Jurkat, Clone E6-1 (cell line): ENCODE measurements at regions not wholly inside any gene's neighbourhood (a gene's known extent, or its start where the extent isn't known, plus 50 kb on each side); places are given as distances from the start of the nearest gene placed in this dataset.
"Not testable (repeated sequence)": the region's sequence is repeated elsewhere in the genome, so short reads cannot be mapped to it uniquely, and the experiment has no call there.

ENCODE experiments used
- DNase-seq: peaks from one replicate; pipeline ENCODE4 v3.0.0-alpha.2; 2011; ENCODE audit warnings: low read depth, low spot score
- H3K4me3 ChIP-seq: 2 replicates; pipeline ENCODE4 v1.5.1; 2011; ENCODE audit warnings: mild to moderate bottlenecking, low read length, control low read depth, moderate library complexity

GRCh38 chr3:25174251-25174650, 253.8 kb upstream of the RARB start:
- no peak for DNase-seq
- H3K4me3 ChIP-seq, result no peak overlapping the region

DNA sequence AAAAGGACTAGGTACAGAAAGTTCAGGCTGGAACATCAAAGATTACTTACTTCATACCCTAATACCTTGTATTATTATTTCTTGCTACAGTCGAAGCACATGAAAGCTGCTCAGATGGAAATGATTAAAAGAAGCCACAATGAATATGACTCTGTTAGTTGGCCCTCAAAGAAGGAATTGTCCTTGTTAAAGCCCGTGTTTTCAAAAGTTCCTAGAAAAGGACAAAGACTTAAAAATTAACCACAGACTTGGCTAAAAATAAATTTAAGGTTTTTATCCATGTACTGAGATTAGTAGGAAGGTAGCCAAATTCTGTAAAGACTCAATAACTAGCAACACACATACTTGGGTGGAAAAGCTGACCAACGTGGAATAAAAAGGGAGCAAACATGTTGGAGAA, 251.0 kb upstream of the RARB start:
- DNase-seq, result no peak
- H3K4me3 ChIP-seq, result no peak overlapping the region

GRCh38 chr3:25178672-25179071, 249.4 kb upstream of the RARB start:
- DNase-seq, result no peak
- no peak overlapping the region for H3K4me3 ChIP-seq

DNA sequence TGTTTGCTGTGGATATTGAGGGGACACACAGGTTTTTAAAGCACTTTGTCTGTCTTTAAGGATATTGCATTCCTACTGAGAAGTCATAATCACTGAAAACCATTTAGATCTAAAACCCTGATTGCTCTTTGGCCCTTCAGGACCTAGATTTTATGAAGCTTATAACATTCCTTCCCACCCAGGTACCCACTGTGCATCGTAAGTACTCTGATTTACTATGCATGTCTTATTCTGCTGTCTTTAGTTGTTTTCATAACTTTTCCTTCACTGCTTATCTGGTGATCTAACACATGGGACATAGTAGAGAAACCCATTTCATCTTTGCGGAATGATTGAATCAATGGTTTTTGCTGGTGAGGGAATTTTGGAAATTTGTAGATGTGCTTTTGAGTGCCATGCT, 247.0 kb upstream of the RARB start:
- no peak overlapping the region for H3K4me3 ChIP-seq
- DNase-seq, result no peak

DNA sequence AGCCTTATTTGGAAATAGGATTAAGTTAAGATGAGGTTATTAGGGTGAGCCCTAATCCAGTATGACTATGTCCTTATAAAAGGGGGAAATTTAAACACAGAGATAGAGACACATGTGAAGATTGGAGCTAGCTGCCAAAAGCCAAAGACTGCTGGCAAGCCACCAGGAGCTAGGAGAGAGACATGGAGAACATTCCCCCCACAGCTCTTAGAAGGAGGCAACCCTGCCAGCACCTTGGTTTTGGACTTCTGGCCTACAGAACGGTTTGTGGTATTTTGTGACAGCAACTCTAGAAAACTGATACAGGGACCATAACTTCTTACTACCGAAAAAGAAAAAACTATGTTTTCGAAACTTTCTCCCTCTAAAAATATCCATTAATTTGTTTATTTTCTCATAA, 245.3 kb upstream of the RARB start:
- no peak overlapping the region for H3K4me3 ChIP-seq

DNA sequence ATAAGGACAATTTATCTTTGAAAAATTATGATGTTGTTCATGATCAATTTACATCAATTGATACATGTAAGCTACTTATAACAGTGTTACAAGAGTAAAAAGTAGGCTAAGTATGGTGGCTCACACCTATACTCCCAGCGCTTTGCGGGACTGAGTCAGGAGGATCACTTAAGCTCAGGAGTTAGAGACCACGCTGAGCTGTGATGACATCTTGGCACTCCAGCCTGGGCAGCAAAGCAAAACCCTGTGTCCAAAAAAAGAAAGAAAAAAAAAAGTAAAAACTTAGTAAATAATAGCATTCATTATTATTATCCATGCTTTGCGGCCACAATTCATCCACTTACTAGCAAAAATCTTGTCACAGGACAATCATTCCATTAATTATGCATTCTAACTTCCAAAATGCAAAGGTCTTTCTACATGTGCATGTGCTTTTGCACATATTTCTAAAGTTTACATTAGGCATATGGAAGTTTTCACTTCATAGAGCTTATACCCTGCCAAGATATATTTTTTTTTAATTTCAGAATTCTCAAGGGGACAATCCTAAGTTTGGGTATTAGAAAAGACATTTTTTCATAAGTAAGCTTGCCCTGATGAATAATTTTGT, 243.3 kb upstream of the RARB start:
- no peak overlapping the region for H3K4me3 ChIP-seq
- no peak for DNase-seq

More for the DNA sequence above, 245.3 kb upstream of the RARB start:
- DNase-seq, result no peak

GRCh38 chr3:25191673-25192072, 236.4 kb upstream of the RARB start:
- DNase-seq, result no peak
- no peak overlapping the region for H3K4me3 ChIP-seq

DNA sequence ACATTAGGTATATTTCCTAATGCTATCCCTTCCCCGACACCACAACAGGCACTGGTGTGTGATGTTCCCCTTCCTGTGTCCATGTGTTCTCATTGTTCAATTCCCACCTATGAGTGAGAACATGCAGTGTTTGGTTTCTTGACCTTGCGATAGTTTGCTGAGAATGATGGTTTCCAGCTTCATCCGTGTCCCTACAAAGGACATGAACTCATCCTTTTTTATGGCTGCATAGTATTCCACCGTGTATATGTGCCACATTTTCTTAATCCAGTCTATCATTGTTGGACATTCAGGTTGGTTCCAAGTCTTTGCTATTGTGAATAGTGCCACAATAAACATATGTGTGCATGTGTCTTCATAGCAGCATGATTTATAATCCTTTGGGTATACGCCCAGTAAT, 228.5 kb upstream of the RARB start:
- H3K4me3 ChIP-seq, DNase-seq: not testable (repeated sequence)

GRCh38 chr3:25212736-25213135, 215.3 kb upstream of the RARB start:
- DNase-seq, result no peak
- no peak overlapping the region for H3K4me3 ChIP-seq

GRCh38 chr3:25214034-25214433, 214.0 kb upstream of the RARB start:
- no peak overlapping the region for H3K4me3 ChIP-seq
- DNase-seq, result no peak

GRCh38 chr3:25218362-25218761, 209.7 kb upstream of the RARB start:
- no peak overlapping the region for H3K4me3 ChIP-seq
- DNase-seq, result no peak

- DNase-seq, result no peak
Measured at GRCh38 chr3:25226747-25227146, 201.3 kb upstream of the RARB start.

DNA sequence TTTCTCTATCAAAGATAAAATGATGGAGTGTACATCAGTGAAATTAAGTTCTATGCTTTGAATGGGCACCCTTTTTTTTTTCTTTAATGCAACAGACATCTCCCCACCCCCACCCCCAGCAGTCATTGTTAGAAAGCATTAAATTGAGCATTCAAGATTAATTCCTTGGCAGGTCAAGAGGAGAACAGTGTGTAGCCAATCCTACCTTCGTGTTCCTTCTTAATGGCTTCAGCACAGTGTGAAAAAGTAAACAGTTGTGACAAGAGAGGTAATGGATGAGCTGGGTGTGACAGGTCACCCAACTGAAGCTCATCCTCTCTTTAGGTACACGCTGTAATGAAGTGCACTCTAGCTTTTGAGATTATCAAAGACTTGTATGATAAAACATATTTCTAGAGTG, 198.5 kb upstream of the RARB start:
- no peak overlapping the region for H3K4me3 ChIP-seq
- no peak for DNase-seq

More at GRCh38 chr3:25226747-25227146, 201.3 kb upstream of the RARB start:
- no peak overlapping the region for H3K4me3 ChIP-seq

GRCh38 chr3:25235031-25235430, 193.0 kb upstream of the RARB start:
- no peak overlapping the region for H3K4me3 ChIP-seq
- DNase-seq, result no peak

GRCh38 chr3:25235466-25235865, 192.6 kb upstream of the RARB start:
- no peak overlapping the region for H3K4me3 ChIP-seq
- peak; percentile 44 for DNase-seq

DNA sequence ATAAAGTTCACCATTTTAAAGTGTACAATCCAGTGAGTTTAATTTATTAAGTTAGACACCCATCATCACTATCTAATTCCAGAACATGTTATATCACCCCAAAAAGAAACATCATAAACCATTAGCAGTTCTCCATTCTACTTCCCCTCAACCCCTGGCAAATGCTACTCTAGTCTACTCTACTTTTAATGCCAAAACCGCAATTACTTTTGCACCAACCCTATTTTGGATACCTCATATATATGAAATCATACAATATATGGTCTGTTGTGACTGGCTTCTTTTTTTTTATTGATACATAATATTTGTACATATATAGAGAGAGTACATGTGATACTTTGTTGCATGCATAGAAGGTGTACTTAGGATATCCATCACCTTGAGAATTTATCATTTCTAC, 190.5 kb upstream of the RARB start:
- no peak for DNase-seq
- H3K4me3 ChIP-seq, result no peak overlapping the region

DNA sequence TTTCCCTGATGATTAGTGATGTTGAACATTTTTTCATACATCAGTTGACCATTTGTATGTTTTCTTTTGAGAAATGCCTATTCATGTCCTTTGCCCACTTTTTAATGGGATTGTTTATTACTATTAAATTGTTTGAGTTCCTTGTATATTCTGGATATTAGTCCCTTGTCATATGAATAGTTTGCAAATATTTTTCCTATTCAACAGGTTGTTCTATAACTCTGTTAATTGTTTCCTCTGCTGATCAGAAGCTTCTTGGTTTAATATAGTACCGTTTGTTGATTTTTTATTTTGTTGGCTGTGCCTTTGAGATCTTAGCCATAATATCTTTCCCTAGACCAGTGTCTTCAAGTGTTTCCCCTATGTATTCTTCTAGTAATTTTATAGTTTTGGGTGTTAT, 189.0 kb upstream of the RARB start:
- H3K4me3 ChIP-seq, result no peak overlapping the region
- no peak for DNase-seq

- DNase-seq, result no peak
Measured at GRCh38 chr3:25246913-25247312, 181.2 kb upstream of the RARB start.

GRCh38 chr3:25252291-25252690, 175.8 kb upstream of the RARB start:
- no peak for DNase-seq
- no peak overlapping the region for H3K4me3 ChIP-seq

More at GRCh38 chr3:25246913-25247312, 181.2 kb upstream of the RARB start:
- no peak overlapping the region for H3K4me3 ChIP-seq

DNA sequence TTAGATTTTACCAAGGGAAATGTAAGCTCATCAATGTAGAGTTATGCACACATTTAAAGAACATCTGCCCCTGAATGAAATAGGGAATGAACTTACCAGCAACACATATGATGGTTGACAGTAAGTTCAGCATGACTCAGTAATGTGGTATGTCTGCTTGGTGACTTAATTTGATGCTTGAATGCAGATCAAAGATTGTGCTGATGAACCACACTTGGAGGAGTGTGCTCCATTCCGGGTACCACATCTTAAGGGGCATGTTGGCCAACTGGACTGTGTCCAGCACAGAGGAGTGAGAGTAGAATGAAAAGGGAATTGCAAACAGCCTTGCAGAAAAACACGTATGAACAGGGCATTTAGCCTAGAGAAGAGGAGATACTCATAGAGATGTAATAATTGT, 171.0 kb upstream of the RARB start:
- H3K4me3 ChIP-seq, result no peak overlapping the region

GRCh38 chr3:25259871-25260270, 168.2 kb upstream of the RARB start:
- no peak overlapping the region for H3K4me3 ChIP-seq
- DNase-seq, result no peak

More for the DNA sequence above, 171.0 kb upstream of the RARB start:
- no peak for DNase-seq

- no peak for DNase-seq
- no peak overlapping the region for H3K4me3 ChIP-seq
Measured at GRCh38 chr3:25262322-25262721, 165.7 kb upstream of the RARB start.
